ENCODE measurements at regions not wholly inside any gene's neighbourhood (a gene's known extent, or its start where the extent isn't known, plus 50 kb on each side); places are given as distances from the start of the nearest gene placed in this dataset.
A peak's percentile ranks its signal among the peaks of the same experiment; 100 is the strongest.

DNA sequence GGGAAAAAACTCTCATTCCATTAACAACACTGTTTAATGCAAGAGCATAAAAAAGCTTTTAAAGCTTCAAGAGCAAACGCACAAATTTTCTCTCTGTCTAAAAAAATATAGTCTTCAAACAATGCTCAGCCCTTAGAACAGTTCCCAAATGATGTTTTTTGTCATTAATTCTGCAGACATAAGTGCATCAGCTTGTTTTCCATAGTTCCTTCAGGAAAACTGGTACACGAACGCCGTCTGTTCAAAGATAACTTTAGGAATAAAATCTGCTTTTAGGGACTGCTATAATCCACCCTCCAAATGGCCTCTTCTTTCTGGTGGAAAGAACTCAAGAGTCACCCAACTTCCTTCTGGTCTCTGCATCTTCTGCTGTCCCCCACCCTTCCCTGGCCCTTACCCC, 98.2 kb upstream of the SLC66A3 start:
- Histone ChIP-seq H3K9me2 (ENCODE audit: insufficient read depth) (no peaks in the 10 kb centered on the region), H3K4me2 (peak overlapping the region; percentile 19), H3F3A (ENCODE audit: insufficient read depth, low read depth) (0 out of 2 replicates have a peak, but pooled peaks cover 5% of the 10 kb centered on the region), H3K27ac (no peak overlapping the region), H3K36me3 (ENCODE audit: low read depth) (no peaks in the 10 kb centered on the region), H3K4me3 (no peak overlapping the region), H3K79me2 (ENCODE audit: low read depth) (no peaks in the 10 kb centered on the region), H2AFZ (no peak overlapping the region), H3K27me3 (ENCODE audit: insufficient read depth, low read depth) (no peaks in the 10 kb centered on the region), H4K20me1 (ENCODE audit: insufficient read depth) (no peaks in the 10 kb centered on the region), H3K9me3 (ENCODE audit: insufficient read depth, low read depth) (peaks cover 13% of the 10 kb centered on the region), H3K4me1 (replicated peaks; ENCODE audit: insufficient read depth) (peaks cover 6% of the 10 kb centered on the region; the same call in 1 of the 2 replicates)
- ChIA-PET POLR2A (ENCODE audit: unreplicated experiment) (no interaction called here), CTCF (interaction anchor here (0.7 kb wide), 1 partner anchor 1779 kb away, joined by 12 read pairs; no protein-coding TSS in a partner anchor)
- no peak for TF ChIP-seq EZH2 (IDR thresholded peaks at IDR 0.05; ENCODE audit: low read depth)
- TF ChIP-seq, protein P1, sequence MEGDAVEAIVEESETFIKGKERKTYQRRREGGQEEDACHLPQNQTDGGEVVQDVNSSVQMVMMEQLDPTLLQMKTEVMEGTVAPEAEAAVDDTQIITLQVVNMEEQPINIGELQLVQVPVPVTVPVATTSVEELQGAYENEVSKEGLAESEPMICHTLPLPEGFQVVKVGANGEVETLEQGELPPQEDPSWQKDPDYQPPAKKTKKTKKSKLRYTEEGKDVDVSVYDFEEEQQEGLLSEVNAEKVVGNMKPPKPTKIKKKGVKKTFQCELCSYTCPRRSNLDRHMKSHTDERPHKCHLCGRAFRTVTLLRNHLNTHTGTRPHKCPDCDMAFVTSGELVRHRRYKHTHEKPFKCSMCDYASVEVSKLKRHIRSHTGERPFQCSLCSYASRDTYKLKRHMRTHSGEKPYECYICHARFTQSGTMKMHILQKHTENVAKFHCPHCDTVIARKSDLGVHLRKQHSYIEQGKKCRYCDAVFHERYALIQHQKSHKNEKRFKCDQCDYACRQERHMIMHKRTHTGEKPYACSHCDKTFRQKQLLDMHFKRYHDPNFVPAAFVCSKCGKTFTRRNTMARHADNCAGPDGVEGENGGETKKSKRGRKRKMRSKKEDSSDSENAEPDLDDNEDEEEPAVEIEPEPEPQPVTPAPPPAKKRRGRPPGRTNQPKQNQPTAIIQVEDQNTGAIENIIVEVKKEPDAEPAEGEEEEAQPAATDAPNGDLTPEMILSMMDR (conservative IDR thresholded peaks at IDR 0.05), result no peak
- no peak for DNase-seq
- BruUV-seq (replicated peaks), result no TSS peak
- intact Hi-C loops (cut with micrococcal nuclease; ENCODE audit: unreplicated experiment), result no loop called here

DNA sequence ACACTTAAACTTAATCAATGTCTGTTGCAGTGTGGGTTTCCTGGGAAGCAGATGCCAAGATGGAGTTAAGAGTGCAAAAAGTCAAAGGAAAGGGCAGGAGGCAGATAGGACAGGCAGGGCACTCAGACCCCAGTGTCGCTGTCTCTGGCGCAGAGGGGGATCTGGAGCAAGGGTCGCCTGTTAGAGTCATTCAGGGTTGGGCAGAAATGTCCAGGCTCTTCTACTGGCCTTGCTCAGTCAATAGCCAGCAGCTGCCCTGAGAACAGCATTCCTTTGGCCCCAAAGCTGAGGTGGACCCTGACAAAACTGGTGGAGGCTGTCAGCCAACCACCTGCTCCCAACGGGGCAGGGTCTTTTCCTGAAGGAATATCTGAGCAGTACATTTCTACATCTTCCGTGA, 97.1 kb upstream of the SLC66A3 start:
- Histone ChIP-seq H3K36me3 (ENCODE audit: low read depth) (no peaks in the 10 kb centered on the region), H3K9me3 (ENCODE audit: insufficient read depth, low read depth) (peaks cover 24% of the 10 kb centered on the region), H3K4me3 (no peak overlapping the region), H2AFZ (no peak overlapping the region), H3F3A (ENCODE audit: insufficient read depth, low read depth) (0 out of 2 replicates have a peak, but pooled peaks cover 5% of the 10 kb centered on the region), H3K4me2 (no peak overlapping the region), H3K27me3 (ENCODE audit: insufficient read depth, low read depth) (no peaks in the 10 kb centered on the region), H3K9me2 (ENCODE audit: insufficient read depth) (no peaks in the 10 kb centered on the region), H3K27ac (no peak overlapping the region), H4K20me1 (ENCODE audit: insufficient read depth) (no peaks in the 10 kb centered on the region), H3K79me2 (ENCODE audit: low read depth) (no peaks in the 10 kb centered on the region), H3K4me1 (replicated peaks; ENCODE audit: insufficient read depth) (peaks cover 6% of the 10 kb centered on the region; the same call in 1 of the 2 replicates)
- BruUV-seq (replicated peaks), result no TSS peak
- no peak for DNase-seq
- POLR2A ChIA-PET (ENCODE audit: unreplicated experiment), result no interaction called here
- CTCF ChIA-PET, result no interaction called here
- intact Hi-C loops (cut with micrococcal nuclease; ENCODE audit: unreplicated experiment), result no loop called here
- TF ChIP-seq EZH2 (IDR thresholded peaks at IDR 0.05; ENCODE audit: low read depth), result no peak
- TF ChIP-seq, protein P1 (conservative IDR thresholded peaks at IDR 0.05), result no peak

GRCh38 chr2:11060376-11061169, 94.7 kb upstream of the SLC66A3 start:
- Histone ChIP-seq H3K9me3 (ENCODE audit: insufficient read depth, low read depth) (peaks cover 25% of the 10 kb centered on the region), H3F3A (ENCODE audit: insufficient read depth, low read depth) (0 out of 2 replicates have a peak, but pooled peaks cover 5% of the 10 kb centered on the region), H3K79me2 (ENCODE audit: low read depth) (no peaks in the 10 kb centered on the region), H3K27me3 (ENCODE audit: insufficient read depth, low read depth) (no peaks in the 10 kb centered on the region), H3K4me3 (no peak overlapping the region), H2AFZ (no peak overlapping the region), H3K27ac (no peak overlapping the region), H3K4me2 (no peak overlapping the region), H3K4me1 (replicated peaks; ENCODE audit: insufficient read depth) (peaks cover 6% of the 10 kb centered on the region; the same call in 1 of the 2 replicates), H3K9me2 (ENCODE audit: insufficient read depth) (no peaks in the 10 kb centered on the region), H4K20me1 (ENCODE audit: insufficient read depth) (no peaks in the 10 kb centered on the region), H3K36me3 (ENCODE audit: low read depth) (no peaks in the 10 kb centered on the region)
- ChIA-PET CTCF (interaction anchor here (0.6 kb wide), 1 partner anchor 11 kb away, joined by 4 read pairs; no protein-coding TSS in a partner anchor), POLR2A (ENCODE audit: unreplicated experiment) (no interaction called here)
- no peak for DNase-seq
- intact Hi-C loops (cut with micrococcal nuclease; ENCODE audit: unreplicated experiment), result no loop called here
- TF ChIP-seq, protein P1 (conservative IDR thresholded peaks at IDR 0.05), result no peak
- BruUV-seq (replicated peaks), result no TSS peak
